ENCODE measurements at regions not wholly inside any gene's neighbourhood (a gene's known extent, or its start where the extent isn't known, plus 50 kb on each side); places are given as distances from the start of the nearest gene placed in this dataset.

- 69 to 72% methylated on average over 7 of the region's 7 CpGs for WGBS, 2 donors
- H3K27ac ChIP-seq: no peak overlapping the region
- DNase-seq (no peak), ATAC-seq (no peak)
- intact Hi-C loops (cut with DNase I): no loop called here
- no peak overlapping the region for H3K4me3 ChIP-seq
- H3K27me3 ChIP-seq: no peaks in the 10 kb centered on the region
- H3K4me1 ChIP-seq: no peaks in the 10 kb centered on the region
- no peaks in the 10 kb centered on the region for H3K36me3 ChIP-seq (replicated peaks in 1 of 2; ENCODE audit: insufficient read depth in 1 of 2, low read depth in 2 of 2)
- TF ChIP-seq POLR2A (IDR thresholded peaks at IDR 0.05) (no peak), CTCF (IDR thresholded peaks at IDR 0.05) (no peak)
- no peaks in the 10 kb centered on the region for H3K9me3 ChIP-seq
Measured at GRCh38 chr10:121185816-121186455, 334.8 kb downstream of the WDR11 start.

GRCh38 chr10:121187391-121187790, 336.2 kb downstream of the WDR11 start:
- intact Hi-C loops (cut with DNase I): no loop called here
- Histone ChIP-seq H3K27ac (no peak overlapping the region), H3K4me3 (no peak overlapping the region), H3K36me3 (replicated peaks in 1 of 2; ENCODE audit: insufficient read depth in 1 of 2, low read depth in 2 of 2) (no peaks in the 10 kb centered on the region), H3K27me3 (no peaks in the 10 kb centered on the region), H3K9me3 (no peaks in the 10 kb centered on the region), H3K4me1 (no peaks in the 10 kb centered on the region)
- TF ChIP-seq POLR2A (IDR thresholded peaks at IDR 0.05) (no peak), CTCF (IDR thresholded peaks at IDR 0.05) (peak in 1 of 7 experiments; percentile 3)
- ATAC-seq (no peak), DNase-seq (no peak)

- Histone ChIP-seq H3K36me3 (replicated peaks in 1 of 2; ENCODE audit: insufficient read depth in 1 of 2, low read depth in 2 of 2) (no peaks in the 10 kb centered on the region), H3K4me1 (no peaks in the 10 kb centered on the region), H3K27me3 (no peaks in the 10 kb centered on the region), H3K9me3 (no peaks in the 10 kb centered on the region), H3K27ac (no peak overlapping the region), H3K4me3 (no peak overlapping the region)
- WGBS, 2 donors: 38 to 43% methylated on average over 6 of the region's 6 CpGs
- ATAC-seq: no peak
- TF ChIP-seq CTCF (IDR thresholded peaks at IDR 0.05) (peak in 2 of 7 experiments; percentile 10 to 20), POLR2A (IDR thresholded peaks at IDR 0.05) (no peak)
- intact Hi-C loops (cut with DNase I): no loop called here
- DNase-seq: no peak
Measured at GRCh38 chr10:121188005-121188404, 336.8 kb downstream of the WDR11 start.

- Histone ChIP-seq H3K9me3 (no peaks in the 10 kb centered on the region), H3K4me3 (no peak overlapping the region), H3K4me1 (no peaks in the 10 kb centered on the region), H3K36me3 (replicated peaks in 1 of 2; ENCODE audit: insufficient read depth in 1 of 2, low read depth in 2 of 2) (no peaks in the 10 kb centered on the region), H3K27me3 (no peaks in the 10 kb centered on the region), H3K27ac (no peak overlapping the region)
- no peak for ATAC-seq
- no peak for TF ChIP-seq CTCF (IDR thresholded peaks at IDR 0.05)
- no peak for TF ChIP-seq POLR2A (IDR thresholded peaks at IDR 0.05)
- intact Hi-C loops (cut with DNase I): no loop called here
- WGBS, 2 donors: 65 to 76% methylated on average over 7 of the region's 7 CpGs
- DNase-seq: no peak
Measured at GRCh38 chr10:121189066-121189465, 337.9 kb downstream of the WDR11 start.
